A204.1 (cell line): ENCODE measurements at regions not wholly inside any gene's neighbourhood (a gene's known extent, or its start where the extent isn't known, plus 50 kb on each side); places are given as distances from the start of the nearest gene placed in this dataset.
"Not testable (repeated sequence)": the region's sequence is repeated elsewhere in the genome, so short reads cannot be mapped to it uniquely, and the experiment has no call there.

Source experiments
- FAIRE-seq: peaks from 2 replicates; lab custom pipeline; 2012; peaks lifted over from hg19 to GRCh38; lab: Jason Lieb, UNC

- no peak for FAIRE-seq
These were observed 384.3 kb upstream of the GBE1 start for GRCh38 chr3:82145742-82146141.

GRCh38 chr3:82144811-82145210 lies 383.4 kb upstream of the GBE1 start:
- no peak for FAIRE-seq

- FAIRE-seq: no peak
These were observed 382.4 kb upstream of the GBE1 start for GRCh38 chr3:82143661-82144412.

GRCh38 chr3:82141592-82141991 lies 380.1 kb upstream of the GBE1 start:
- no peak for FAIRE-seq

- FAIRE-seq: no peak
These were observed 376.4 kb upstream of the GBE1 start for GRCh38 chr3:82137861-82138260.

- FAIRE-seq: no peak
These were observed 375.6 kb upstream of the GBE1 start for GRCh38 chr3:82137050-82137449.

- peak; percentile 84 for FAIRE-seq
These were observed 371.7 kb upstream of the GBE1 start for GRCh38 chr3:82133070-82133606.

GRCh38 chr3:82132210-82133069 lies 371.0 kb upstream of the GBE1 start:
- no peak for FAIRE-seq

GRCh38 chr3:82130046-82130445 lies 368.6 kb upstream of the GBE1 start:
- no peak for FAIRE-seq

GRCh38 chr3:82129221-82129801 lies 367.9 kb upstream of the GBE1 start:
- FAIRE-seq: no peak

- no peak for FAIRE-seq
These were observed 366.8 kb upstream of the GBE1 start for GRCh38 chr3:82128271-82128670.

GRCh38 chr3:82122554-82123345 lies 361.3 kb upstream of the GBE1 start:
- no peak for FAIRE-seq

- FAIRE-seq: no peak
These were observed 353.1 kb upstream of the GBE1 start for GRCh38 chr3:82114589-82114988.

- not testable (repeated sequence) for FAIRE-seq
These were observed 349.3 kb upstream of the GBE1 start for GRCh38 chr3:82110721-82111120.

GRCh38 chr3:82103241-82103640 lies 341.8 kb upstream of the GBE1 start:
- FAIRE-seq: no peak

- FAIRE-seq: no peak
These were observed 338.9 kb upstream of the GBE1 start for GRCh38 chr3:82100378-82100777.

GRCh38 chr3:82093641-82094040 lies 332.2 kb upstream of the GBE1 start:
- no peak for FAIRE-seq

- FAIRE-seq: no peak
These were observed 327.3 kb upstream of the GBE1 start for GRCh38 chr3:82088749-82089148.

GRCh38 chr3:82087958-82088357 lies 326.5 kb upstream of the GBE1 start:
- no peak for FAIRE-seq

GRCh38 chr3:82085851-82086475 lies 324.5 kb upstream of the GBE1 start:
- no peak for FAIRE-seq

GRCh38 chr3:82085356-82085755 lies 323.9 kb upstream of the GBE1 start:
- no peak for FAIRE-seq

GRCh38 chr3:82084824-82085223 lies 323.4 kb upstream of the GBE1 start:
- no peak for FAIRE-seq
